GM10248 (cell line): ENCODE measurements at regions not wholly inside any gene's neighbourhood (a gene's known extent, or its start where the extent isn't known, plus 50 kb on each side); places are given as distances from the start of the nearest gene placed in this dataset.

Source experiments
- CTCF ChIA-PET: fragments of 300-600 bp; sonication (Branson Sonifier 250); formaldehyde crosslinking; extraction: SDS; loops from one replicate; lab custom pipeline; 2021; ENCODE audit warnings: antibody characterized with exemption; lab: Yijun Ruan, JAX
- POLR2A ChIA-PET: fragments of 350-650 bp; sonication (Branson Sonifier 250); formaldehyde crosslinking; extraction: SDS; loops from one replicate; lab custom pipeline; 2020; ENCODE audit warnings: antibody characterized with exemption; lab: Yijun Ruan, JAX
- DNase-seq: peaks from one replicate; pipeline ENCODE4 v3.0.0; 2012; ENCODE audit errors: extremely low spot score
- TF ChIP-seq, protein P1 (sequence below): IDR thresholded peaks from 2 replicates; pipeline ENCODE4 v1.5.1; 2012; ENCODE audit warnings: mild to moderate bottlenecking, low read depth; ENCODE audit errors: extremely low read depth, missing control alignments, control extremely low read depth

DNA sequence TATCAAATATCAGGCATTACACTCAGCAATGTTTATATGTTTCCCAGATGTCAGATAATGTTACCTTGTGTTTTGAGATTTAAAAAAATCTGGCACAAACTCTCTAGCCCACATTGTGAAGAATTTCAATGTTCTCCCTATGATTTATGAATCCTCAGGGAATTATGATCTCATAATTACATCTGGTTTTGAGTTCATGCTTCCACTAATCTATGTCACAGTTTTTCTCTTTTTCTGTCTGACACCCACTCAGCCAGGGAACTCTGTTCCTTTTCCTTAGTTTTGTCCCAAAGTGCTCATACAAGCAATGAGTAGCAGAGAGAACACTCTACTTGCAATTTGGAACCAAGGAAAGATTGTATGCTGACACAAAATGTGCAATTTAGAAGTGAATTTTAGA lies 212.1 kb upstream of the POF1B start:
- POLR2A ChIA-PET: no interaction called here
- CTCF ChIA-PET: no interaction called here
- DNase-seq: no peak
- TF ChIP-seq, protein P1, sequence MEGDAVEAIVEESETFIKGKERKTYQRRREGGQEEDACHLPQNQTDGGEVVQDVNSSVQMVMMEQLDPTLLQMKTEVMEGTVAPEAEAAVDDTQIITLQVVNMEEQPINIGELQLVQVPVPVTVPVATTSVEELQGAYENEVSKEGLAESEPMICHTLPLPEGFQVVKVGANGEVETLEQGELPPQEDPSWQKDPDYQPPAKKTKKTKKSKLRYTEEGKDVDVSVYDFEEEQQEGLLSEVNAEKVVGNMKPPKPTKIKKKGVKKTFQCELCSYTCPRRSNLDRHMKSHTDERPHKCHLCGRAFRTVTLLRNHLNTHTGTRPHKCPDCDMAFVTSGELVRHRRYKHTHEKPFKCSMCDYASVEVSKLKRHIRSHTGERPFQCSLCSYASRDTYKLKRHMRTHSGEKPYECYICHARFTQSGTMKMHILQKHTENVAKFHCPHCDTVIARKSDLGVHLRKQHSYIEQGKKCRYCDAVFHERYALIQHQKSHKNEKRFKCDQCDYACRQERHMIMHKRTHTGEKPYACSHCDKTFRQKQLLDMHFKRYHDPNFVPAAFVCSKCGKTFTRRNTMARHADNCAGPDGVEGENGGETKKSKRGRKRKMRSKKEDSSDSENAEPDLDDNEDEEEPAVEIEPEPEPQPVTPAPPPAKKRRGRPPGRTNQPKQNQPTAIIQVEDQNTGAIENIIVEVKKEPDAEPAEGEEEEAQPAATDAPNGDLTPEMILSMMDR: no peak

DNA sequence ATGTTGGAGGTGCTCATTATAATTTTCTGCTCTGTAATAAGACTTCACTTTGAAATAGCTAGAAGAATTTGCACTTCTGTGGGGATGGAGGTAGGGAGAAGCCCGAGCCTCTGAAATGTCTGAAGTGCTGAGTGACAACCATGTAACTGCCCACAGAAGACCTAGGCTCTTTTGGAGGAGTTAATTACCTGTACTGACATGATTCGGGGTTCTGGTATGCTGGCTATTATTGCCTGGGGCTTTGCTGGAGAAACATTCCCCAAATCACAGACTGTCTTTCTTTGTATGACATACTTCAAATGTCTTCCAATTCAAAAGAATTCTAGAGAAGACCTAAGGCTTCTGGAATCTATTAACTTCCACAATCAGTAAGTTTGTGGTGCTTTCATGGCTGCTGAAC lies 211.2 kb upstream of the POF1B start:
- TF ChIP-seq, protein P1: no peak
- DNase-seq: no peak
- CTCF ChIA-PET: no interaction called here
- POLR2A ChIA-PET: no interaction called here

DNA sequence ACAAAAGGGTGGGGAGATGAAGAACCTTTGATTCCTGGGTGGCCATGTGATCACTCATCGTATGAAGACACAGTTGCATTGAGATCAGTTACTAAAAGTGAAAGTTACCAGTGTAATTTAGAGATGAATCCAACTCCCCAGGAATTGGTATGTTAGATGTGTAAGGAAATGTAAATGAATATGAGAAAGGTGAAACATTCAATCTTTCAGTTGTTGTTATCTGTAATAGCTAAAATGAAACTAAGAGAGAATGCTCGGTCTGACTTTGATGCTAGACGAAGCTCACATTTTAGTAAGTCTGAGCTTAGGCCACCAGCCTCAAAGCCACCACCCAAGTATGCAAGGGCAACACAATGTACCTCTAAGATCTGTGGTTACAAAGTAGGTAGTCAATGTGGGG lies 194.3 kb upstream of the POF1B start:
- ChIA-PET POLR2A (no interaction called here), CTCF (no interaction called here)
- TF ChIP-seq, protein P1: no peak
- DNase-seq: no peak

DNA sequence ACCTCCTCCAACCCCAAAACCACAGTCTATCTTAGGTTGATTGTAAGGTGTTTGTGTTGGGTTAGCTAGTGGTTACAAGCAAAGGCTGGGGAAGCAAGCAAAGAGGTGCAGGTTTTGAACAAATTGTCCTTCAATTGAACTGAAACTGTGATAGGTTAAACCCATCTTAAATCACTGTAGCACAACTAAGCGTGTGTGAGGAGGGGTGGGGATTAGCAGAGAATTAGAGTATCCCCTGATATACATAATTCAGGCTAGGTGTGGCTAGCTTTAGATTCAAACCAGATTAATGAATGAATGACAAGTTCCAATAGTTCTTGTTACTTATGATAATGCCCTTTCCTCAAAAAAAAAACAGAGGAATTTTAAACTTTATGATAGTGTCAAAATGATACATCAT lies 191.0 kb upstream of the POF1B start:
- CTCF ChIA-PET: no interaction called here
- DNase-seq: no peak

DNA sequence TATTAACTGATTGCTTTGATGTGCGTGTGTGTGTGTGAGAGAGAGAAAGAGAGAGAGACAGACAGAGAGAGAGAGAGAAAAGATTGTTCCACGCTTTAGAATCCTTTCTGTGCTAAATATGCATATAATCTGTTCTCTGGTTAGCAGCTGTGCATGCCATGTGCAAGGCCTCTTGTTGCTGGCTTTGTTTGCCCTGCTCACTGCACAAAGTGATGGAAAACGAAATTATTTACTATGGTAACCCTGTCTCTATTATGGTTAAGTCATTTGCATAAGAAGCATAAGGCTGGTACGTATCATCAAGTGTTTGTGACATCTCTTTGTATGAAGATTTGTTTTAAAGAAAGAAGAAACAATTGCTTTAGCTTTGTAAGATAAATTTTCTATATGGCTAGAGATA lies 190.2 kb upstream of the POF1B start:
- POLR2A ChIA-PET: no interaction called here

More for the DNA sequence above, 191.0 kb upstream of the POF1B start:
- TF ChIP-seq, protein P1: no peak
- POLR2A ChIA-PET: no interaction called here

DNA sequence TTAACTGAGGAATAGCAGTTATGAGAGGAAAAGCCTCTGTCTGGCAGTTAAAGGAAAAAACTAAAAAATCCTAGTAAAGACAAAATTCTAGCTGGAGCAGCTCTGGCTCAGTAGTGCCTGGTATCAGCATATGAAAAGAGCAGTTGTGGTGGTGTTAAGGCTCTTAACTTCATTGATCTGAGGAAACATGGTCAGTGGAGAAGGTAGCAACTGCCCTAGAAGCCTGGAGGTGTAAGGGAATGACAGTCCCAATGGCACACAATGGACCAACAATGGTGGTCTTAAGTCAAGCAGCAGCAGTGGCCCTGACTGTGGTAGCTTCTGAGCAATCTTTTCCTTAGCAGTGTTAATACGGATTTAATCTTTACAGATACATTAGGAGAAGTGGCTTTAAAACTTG lies 189.6 kb upstream of the POF1B start:
- TF ChIP-seq, protein P1: no peak
- DNase-seq: no peak
- POLR2A ChIA-PET: no interaction called here

More for the DNA sequence above, 190.2 kb upstream of the POF1B start:
- no peak for DNase-seq
- TF ChIP-seq, protein P1: no peak
- CTCF ChIA-PET: no interaction called here

DNA sequence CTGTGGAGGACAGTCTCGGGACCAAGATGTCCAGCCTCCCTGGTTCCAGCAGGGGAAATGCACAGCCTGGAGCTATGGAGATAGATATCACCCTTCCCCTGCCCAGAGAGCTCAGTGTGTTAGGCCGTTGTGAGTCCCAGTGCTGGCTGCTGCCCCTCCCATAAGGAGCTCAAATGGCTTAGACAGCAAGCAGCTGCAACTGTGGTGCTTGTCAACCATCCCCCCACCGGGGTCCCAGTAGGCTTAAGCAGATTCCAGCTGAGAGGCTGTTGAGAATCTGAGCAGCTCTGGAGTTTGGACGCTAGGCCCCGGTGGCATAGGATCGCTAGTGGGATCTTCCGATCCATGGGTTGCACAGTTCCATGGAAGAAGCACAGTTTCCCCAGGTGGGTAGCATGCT lies 181.8 kb upstream of the POF1B start:
- ChIA-PET POLR2A (no interaction called here), CTCF (no interaction called here)
- TF ChIP-seq, protein P1: no peak
- no peak for DNase-seq

More for the DNA sequence above, 189.6 kb upstream of the POF1B start:
- CTCF ChIA-PET: no interaction called here
